Smooth muscle cell (in vitro differentiated cells): ENCODE measurements at regions not wholly inside any gene's neighbourhood (a gene's known extent, or its start where the extent isn't known, plus 50 kb on each side); places are given as distances from the start of the nearest gene placed in this dataset.

Source experiments
- DNase-seq: peaks from one replicate; lab custom pipeline; 2025; ENCODE audit not compliant: unreplicated experiment; lab: John Stamatoyannopoulos, UW
- H2AFZ ChIP-seq: fragments of 200-600 bp; sonication (generic); 2 replicates; pipeline ENCODE4 v1.6.0; 2016; ENCODE audit warnings: antibody characterized with exemption, low read depth, mild to moderate bottlenecking
- H3F3A ChIP-seq: fragments of 200-600 bp; sonication (generic); 2 replicates; pipeline ENCODE4 v1.6.0; 2017; ENCODE audit warnings: antibody characterized with exemption, low read depth
- H3K27ac ChIP-seq: fragments of 200-600 bp; sonication (generic); 2 replicates; pipeline ENCODE4 v1.5.1; 2016; ENCODE audit warnings: low read depth, mild to moderate bottlenecking
- H3K27me3 ChIP-seq: fragments of 200-600 bp; sonication (generic); 2 replicates; pipeline ENCODE4 v1.6.1; 2016; ENCODE audit warnings: low read depth, mild to moderate bottlenecking
- H3K36me3 ChIP-seq: fragments of 200-600 bp; sonication (generic); 2 replicates; pipeline ENCODE4 v1.5.1; 2016; ENCODE audit warnings: low read depth
- H3K4me1 ChIP-seq: fragments of 200-600 bp; sonication (generic); 2 replicates; pipeline ENCODE4 v1.5.1; 2016; ENCODE audit warnings: low read depth
- H3K4me2 ChIP-seq: fragments of 200-600 bp; sonication (generic); 2 replicates; pipeline ENCODE4 v1.6.0; 2016; ENCODE audit warnings: mild to moderate bottlenecking
- H3K4me3 ChIP-seq: fragments of 200-600 bp; sonication (generic); 2 replicates; pipeline ENCODE4 v1.5.1; 2016; ENCODE audit warnings: mild to moderate bottlenecking
- H3K79me2 ChIP-seq: fragments of 200-600 bp; sonication (generic); 2 replicates; pipeline ENCODE4 v1.6.0; 2016; ENCODE audit warnings: low read depth, mild to moderate bottlenecking
- H3K9ac ChIP-seq: fragments of 200-600 bp; sonication (generic); 2 replicates; pipeline ENCODE4 v1.6.0; 2016; ENCODE audit warnings: low read depth
- H3K9me3 ChIP-seq: fragments of 200-600 bp; sonication (generic); replicated peaks from 2 replicates; pipeline ENCODE4 v1.5.1; 2016; ENCODE audit warnings: low read depth
- H4K20me1 ChIP-seq: fragments of 200-600 bp; sonication (generic); 2 replicates; pipeline ENCODE4 v1.6.0; 2016; ENCODE audit warnings: low read depth
- WGBS: methylation state at CpG from one replicate; pipeline ENCODE4 v1.1.7; 2016; ENCODE audit warnings: low lambda C conversion rate; 5-methylcytosine and 5-hydroxymethylcytosine counted together
- TF ChIP-seq, protein P1 (sequence below): fragments of 200-600 bp; sonication (generic); IDR thresholded peaks from 2 replicates; pipeline ENCODE4 v1.5.1; 2017; ENCODE audit warnings: borderline replicate concordance, mild to moderate bottlenecking, antibody characterized with exemption; ENCODE audit not compliant: insufficient read depth, poor library complexity, severe bottlenecking

GRCh38 chrX:1035206-1035605 lies 177.2 kb downstream of the CRLF2 start:
- H2AFZ ChIP-seq = no peak overlapping the region
- TF ChIP-seq, protein P1, sequence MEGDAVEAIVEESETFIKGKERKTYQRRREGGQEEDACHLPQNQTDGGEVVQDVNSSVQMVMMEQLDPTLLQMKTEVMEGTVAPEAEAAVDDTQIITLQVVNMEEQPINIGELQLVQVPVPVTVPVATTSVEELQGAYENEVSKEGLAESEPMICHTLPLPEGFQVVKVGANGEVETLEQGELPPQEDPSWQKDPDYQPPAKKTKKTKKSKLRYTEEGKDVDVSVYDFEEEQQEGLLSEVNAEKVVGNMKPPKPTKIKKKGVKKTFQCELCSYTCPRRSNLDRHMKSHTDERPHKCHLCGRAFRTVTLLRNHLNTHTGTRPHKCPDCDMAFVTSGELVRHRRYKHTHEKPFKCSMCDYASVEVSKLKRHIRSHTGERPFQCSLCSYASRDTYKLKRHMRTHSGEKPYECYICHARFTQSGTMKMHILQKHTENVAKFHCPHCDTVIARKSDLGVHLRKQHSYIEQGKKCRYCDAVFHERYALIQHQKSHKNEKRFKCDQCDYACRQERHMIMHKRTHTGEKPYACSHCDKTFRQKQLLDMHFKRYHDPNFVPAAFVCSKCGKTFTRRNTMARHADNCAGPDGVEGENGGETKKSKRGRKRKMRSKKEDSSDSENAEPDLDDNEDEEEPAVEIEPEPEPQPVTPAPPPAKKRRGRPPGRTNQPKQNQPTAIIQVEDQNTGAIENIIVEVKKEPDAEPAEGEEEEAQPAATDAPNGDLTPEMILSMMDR = no peak
- H3F3A ChIP-seq = no peaks in the 10 kb centered on the region
- no peak overlapping the region for H3K27ac ChIP-seq
- no peak for DNase-seq
- H3K4me2 ChIP-seq = no peak overlapping the region
- WGBS = 78% methylated on average over 19 of the region's 19 CpGs
- no peaks in the 10 kb centered on the region for H3K9me3 ChIP-seq
- H3K9ac ChIP-seq = no peak overlapping the region
- no peaks in the 10 kb centered on the region for H3K27me3 ChIP-seq
- H3K36me3 ChIP-seq = no peaks in the 10 kb centered on the region
- no peaks in the 10 kb centered on the region for H3K4me1 ChIP-seq
- no peaks in the 10 kb centered on the region for H4K20me1 ChIP-seq
- H3K4me3 ChIP-seq = no peak overlapping the region
- no peaks in the 10 kb centered on the region for H3K79me2 ChIP-seq

GRCh38 chrX:1034717-1035116 lies 177.7 kb downstream of the CRLF2 start:
- H3K9me3 ChIP-seq = no peaks in the 10 kb centered on the region

GRCh38 chrX:1031521-1032430 lies 180.7 kb downstream of the CRLF2 start:
- Histone ChIP-seq H3K27me3 (no peaks in the 10 kb centered on the region), H3K9me3 (no peaks in the 10 kb centered on the region), H4K20me1 (no peaks in the 10 kb centered on the region), H3K27ac (no peak overlapping the region), H3K36me3 (no peaks in the 10 kb centered on the region), H3K4me2 (no peak overlapping the region), H3K79me2 (no peaks in the 10 kb centered on the region), H3K4me3 (no peak overlapping the region), H2AFZ (no peak overlapping the region), H3K4me1 (no peaks in the 10 kb centered on the region), H3F3A (no peaks in the 10 kb centered on the region), H3K9ac (no peak overlapping the region)
- WGBS = 88% methylated on average over 38 of the region's 38 CpGs
- TF ChIP-seq, protein P1 = no peak
- no peak for DNase-seq

More at GRCh38 chrX:1034717-1035116, 177.7 kb downstream of the CRLF2 start:
- H3K4me2 ChIP-seq = no peak overlapping the region
- H2AFZ ChIP-seq = no peak overlapping the region
- WGBS = 84% methylated on average over 17 of the region's 17 CpGs
- TF ChIP-seq, protein P1 = no peak
- H3K36me3 ChIP-seq = no peaks in the 10 kb centered on the region
- H3K4me3 ChIP-seq = no peak overlapping the region
- H3K4me1 ChIP-seq = no peaks in the 10 kb centered on the region
- no peaks in the 10 kb centered on the region for H3K27me3 ChIP-seq
- no peaks in the 10 kb centered on the region for H3K79me2 ChIP-seq
- H3F3A ChIP-seq = no peaks in the 10 kb centered on the region
- DNase-seq = no peak
- H3K27ac ChIP-seq = no peak overlapping the region
- H4K20me1 ChIP-seq = no peaks in the 10 kb centered on the region
- H3K9ac ChIP-seq = no peak overlapping the region
